ENCODE measurements at regions not wholly inside any gene's neighbourhood (a gene's known extent, or its start where the extent isn't known, plus 50 kb on each side); places are given as distances from the start of the nearest gene placed in this dataset.
A peak's percentile ranks its signal among the peaks of the same experiment; 100 is the strongest.

- H3K4me3 ChIP-seq (replicated peaks in 1 of 2; ENCODE audit: low read depth in 2 of 2, low read length in 2 of 2), result no peak overlapping the region
- TF ChIP-seq, protein P1, sequence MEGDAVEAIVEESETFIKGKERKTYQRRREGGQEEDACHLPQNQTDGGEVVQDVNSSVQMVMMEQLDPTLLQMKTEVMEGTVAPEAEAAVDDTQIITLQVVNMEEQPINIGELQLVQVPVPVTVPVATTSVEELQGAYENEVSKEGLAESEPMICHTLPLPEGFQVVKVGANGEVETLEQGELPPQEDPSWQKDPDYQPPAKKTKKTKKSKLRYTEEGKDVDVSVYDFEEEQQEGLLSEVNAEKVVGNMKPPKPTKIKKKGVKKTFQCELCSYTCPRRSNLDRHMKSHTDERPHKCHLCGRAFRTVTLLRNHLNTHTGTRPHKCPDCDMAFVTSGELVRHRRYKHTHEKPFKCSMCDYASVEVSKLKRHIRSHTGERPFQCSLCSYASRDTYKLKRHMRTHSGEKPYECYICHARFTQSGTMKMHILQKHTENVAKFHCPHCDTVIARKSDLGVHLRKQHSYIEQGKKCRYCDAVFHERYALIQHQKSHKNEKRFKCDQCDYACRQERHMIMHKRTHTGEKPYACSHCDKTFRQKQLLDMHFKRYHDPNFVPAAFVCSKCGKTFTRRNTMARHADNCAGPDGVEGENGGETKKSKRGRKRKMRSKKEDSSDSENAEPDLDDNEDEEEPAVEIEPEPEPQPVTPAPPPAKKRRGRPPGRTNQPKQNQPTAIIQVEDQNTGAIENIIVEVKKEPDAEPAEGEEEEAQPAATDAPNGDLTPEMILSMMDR (IDR thresholded peaks at IDR 0.05; ENCODE audit: low read depth, low read length), result no peak
- no peak for DNase-seq (ENCODE audit: low read depth in 2 of 2)
Measured at GRCh38 chr18:38453880-38454279, 888.3 kb upstream of the CELF4 start.

DNA sequence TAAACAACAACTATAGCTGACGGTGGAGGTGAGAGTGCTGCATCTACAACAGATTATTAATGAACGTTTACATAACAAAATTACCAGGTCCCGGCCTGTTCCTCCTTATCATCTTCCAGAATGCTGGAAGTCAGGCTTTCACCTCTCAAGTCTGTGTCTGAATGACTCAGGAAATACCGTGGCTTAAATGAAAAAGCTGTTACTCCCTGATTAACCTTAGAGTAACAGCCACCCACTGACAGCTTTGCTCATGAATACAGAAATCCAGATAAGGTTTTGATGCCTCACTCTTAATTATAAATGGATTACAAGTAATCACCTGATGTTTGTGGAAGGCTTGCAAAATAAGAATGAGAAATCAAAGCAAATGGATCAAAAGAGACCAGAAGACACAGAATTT, 885.3 kb upstream of the CELF4 start:
- TF ChIP-seq, protein P1 (IDR thresholded peaks at IDR 0.05; ENCODE audit: low read depth, low read length), result no peak
- DNase-seq (ENCODE audit: low read depth in 2 of 2), result peak in 1 of 2 donors; percentile 1
- no peak overlapping the region for H3K4me3 ChIP-seq (replicated peaks in 1 of 2; ENCODE audit: low read depth in 2 of 2, low read length in 2 of 2)

DNA sequence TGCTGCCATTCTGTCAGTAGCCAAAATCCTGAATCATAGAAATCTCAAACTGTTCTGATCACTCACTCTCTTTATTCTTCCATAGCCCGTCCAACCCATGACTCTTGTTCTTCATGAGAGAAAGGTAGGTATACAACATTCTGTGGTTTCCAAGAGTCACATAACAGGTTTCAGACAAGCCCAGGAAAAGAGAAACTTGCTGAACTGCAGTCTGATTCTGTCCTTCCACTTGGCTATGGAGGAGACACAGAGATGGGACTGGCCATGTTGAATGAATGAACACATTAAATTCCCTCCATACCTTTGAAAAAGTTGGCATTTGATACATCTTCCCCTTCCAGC, 880.2 kb upstream of the CELF4 start:
- DNase-seq (ENCODE audit: low read depth in 2 of 2), result no peak
- H3K4me3 ChIP-seq (replicated peaks in 1 of 2; ENCODE audit: low read depth in 2 of 2, low read length in 2 of 2), result no peak overlapping the region
- TF ChIP-seq, protein P1 (IDR thresholded peaks at IDR 0.05; ENCODE audit: low read depth, low read length), result no peak

DNA sequence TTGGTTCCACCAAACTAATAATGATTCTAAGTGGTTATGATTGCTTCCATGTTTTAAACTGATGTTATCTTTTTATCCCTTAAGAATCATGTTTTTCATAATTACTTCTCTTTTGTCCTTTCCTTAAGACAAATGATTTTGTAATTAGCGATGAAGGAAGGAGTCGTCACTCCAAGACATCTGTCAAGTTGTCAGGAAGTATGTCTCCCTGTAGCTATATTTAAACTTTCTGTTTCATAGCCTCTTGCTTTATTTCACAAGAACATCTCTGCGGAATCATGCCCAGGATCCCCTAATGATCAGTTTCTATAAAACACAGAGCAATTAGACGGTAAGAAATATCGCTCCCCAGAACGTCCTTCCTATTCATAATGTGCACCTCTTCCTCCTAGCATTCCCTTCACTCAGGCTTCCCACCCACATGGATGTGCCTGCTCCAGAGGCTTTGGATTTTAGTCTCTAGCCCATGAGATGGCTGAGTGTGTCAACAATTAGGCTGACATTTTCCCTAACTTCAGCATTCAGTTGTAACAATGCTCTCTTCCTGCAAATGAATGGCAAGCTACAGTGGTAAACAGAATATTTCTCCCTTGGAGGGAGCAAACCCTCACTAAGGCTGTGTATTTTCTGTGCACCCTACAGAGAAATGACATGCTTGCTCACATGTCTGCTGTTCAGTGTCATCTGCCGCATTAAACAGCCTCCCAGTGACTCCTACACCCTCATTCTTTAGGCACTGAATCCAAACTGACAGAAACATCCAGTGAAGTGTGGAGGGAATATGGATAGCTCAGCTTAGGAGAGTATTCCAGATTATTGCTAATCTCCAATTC, 879.6 kb upstream of the CELF4 start:
- no peak overlapping the region for H3K4me3 ChIP-seq (replicated peaks in 1 of 2; ENCODE audit: low read depth in 2 of 2, low read length in 2 of 2)
- TF ChIP-seq, protein P1 (IDR thresholded peaks at IDR 0.05; ENCODE audit: low read depth, low read length), result no peak
- DNase-seq (ENCODE audit: low read depth in 2 of 2), result no peak

DNA sequence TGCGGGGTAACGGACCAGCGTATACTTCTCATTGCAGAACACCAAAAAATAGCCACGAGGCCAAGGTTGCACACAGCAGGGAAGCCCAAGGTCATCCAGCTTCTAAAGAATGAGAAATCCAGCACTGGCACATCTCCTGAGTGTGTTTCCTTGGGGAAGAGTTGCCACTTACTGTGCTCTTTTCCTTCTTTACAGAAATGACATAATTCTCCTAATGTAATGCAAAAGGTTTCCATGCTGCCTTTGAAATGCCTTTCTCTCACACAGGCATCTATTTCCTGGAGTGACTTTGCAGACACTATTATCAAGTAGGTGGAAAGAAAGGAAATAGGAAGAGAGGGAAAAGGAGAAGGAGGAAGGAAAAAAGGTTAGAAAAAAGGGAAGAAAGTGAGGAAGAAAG, 862.1 kb upstream of the CELF4 start:
- no peak for DNase-seq (ENCODE audit: low read depth in 2 of 2)
- TF ChIP-seq, protein P1 (IDR thresholded peaks at IDR 0.05; ENCODE audit: low read depth, low read length), result no peak
- no peak overlapping the region for H3K4me3 ChIP-seq (replicated peaks in 1 of 2; ENCODE audit: low read depth in 2 of 2, low read length in 2 of 2)

- TF ChIP-seq, protein P1 (IDR thresholded peaks at IDR 0.05; ENCODE audit: low read depth, low read length), result no peak
- DNase-seq (ENCODE audit: low read depth in 2 of 2), result no peak
- H3K4me3 ChIP-seq (replicated peaks in 1 of 2; ENCODE audit: low read depth in 2 of 2, low read length in 2 of 2), result no peak overlapping the region
Measured at GRCh38 chr18:38427234-38427633, 861.6 kb upstream of the CELF4 start.
